ENCODE measurements at regions not wholly inside any gene's neighbourhood (a gene's known extent, or its start where the extent isn't known, plus 50 kb on each side); places are given as distances from the start of the nearest gene placed in this dataset.

DNA sequence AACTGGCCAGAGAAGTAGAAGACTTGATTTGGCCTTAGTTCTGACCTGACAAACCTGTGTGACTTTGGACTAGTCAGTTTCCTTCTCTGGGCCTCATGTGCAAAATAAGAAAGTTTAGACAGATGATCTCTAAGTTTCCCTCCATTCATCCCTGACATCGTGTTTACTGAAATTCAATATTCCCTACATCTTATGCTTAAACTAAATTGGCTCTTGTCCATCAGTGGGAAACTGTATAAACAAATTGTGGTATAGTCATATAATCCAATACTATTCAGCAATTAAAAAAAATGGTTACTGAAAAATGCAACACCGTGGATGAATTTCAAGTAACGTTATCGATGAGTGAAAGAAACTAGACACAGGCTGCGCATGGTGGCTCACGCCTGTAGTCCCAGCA, 64.4 kb upstream of the HRH1 start:
- Mint-ChIP-seq H3K36me3 (no peaks in the 10 kb centered on the region), H3K9me3 (no peaks in the 10 kb centered on the region), H3K4me1 (ENCODE audit: low read depth in 2 of 2) (no peaks in the 10 kb centered on the region), H3K27ac (no peak overlapping the region), H3K4me3 (no peak overlapping the region), H3K27me3 (peaks cover 2 to 15% of the 10 kb centered on the region in 2 donors)
- DNase-seq (ENCODE audit: low spot score) (no peak), ATAC-seq (no peak)

- H3K27ac Mint-ChIP-seq, result no peak overlapping the region
- no peak for ATAC-seq
- H3K9me3 Mint-ChIP-seq, result no peaks in the 10 kb centered on the region
- H3K4me1 Mint-ChIP-seq (ENCODE audit: low read depth in 2 of 2), result no peaks in the 10 kb centered on the region
- H3K4me3 Mint-ChIP-seq, result no peak overlapping the region
- no peak for DNase-seq (ENCODE audit: low spot score)
- H3K36me3 Mint-ChIP-seq, result no peaks in the 10 kb centered on the region
- peaks cover 2 to 9% of the 10 kb centered on the region in 2 donors for H3K27me3 Mint-ChIP-seq
Measured at GRCh38 chr3:11090551-11090950, 63.7 kb upstream of the HRH1 start.

GRCh38 chr3:11091088-11091590, 63.2 kb upstream of the HRH1 start:
- Mint-ChIP-seq H3K27ac (no peak overlapping the region), H3K4me1 (ENCODE audit: low read depth in 2 of 2) (peaks cover 0 to under 1% of the 10 kb centered on the region in 2 donors), H3K9me3 (no peaks in the 10 kb centered on the region), H3K27me3 (peaks cover 2 to 4% of the 10 kb centered on the region in 2 donors), H3K4me3 (no peak overlapping the region), H3K36me3 (no peaks in the 10 kb centered on the region)
- ATAC-seq, result no peak
- no peak for DNase-seq (ENCODE audit: low spot score)

DNA sequence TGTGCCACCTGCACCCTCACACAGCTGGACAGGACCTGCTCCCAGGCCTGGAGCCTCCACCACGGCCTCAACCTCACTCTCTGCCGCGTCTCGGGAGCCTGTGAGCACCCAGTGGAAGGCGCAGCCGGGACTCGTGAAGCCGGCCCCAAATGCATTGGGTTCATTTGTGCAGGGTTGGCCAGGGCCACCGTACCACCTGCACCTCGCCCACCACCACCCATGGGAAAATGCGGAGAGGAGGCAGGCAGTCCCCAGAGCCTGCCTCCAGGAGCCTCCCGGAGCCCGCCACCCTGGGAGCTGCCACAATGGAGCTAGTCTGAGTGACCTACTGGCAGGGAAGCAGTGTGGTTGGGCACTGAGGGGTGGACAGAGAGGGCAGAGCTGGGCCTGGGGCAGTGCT, 62.5 kb upstream of the HRH1 start:
- Mint-ChIP-seq H3K4me1 (ENCODE audit: low read depth in 2 of 2) (peaks cover 6% of the 10 kb centered on the region in 2 donors), H3K27me3 (peaks cover 0 to 2% of the 10 kb centered on the region in 2 donors), H3K36me3 (no peaks in the 10 kb centered on the region), H3K27ac (no peak overlapping the region), H3K9me3 (no peaks in the 10 kb centered on the region), H3K4me3 (no peak overlapping the region)
- ATAC-seq (peak; percentile 4), DNase-seq (ENCODE audit: low spot score) (no peak)

DNA sequence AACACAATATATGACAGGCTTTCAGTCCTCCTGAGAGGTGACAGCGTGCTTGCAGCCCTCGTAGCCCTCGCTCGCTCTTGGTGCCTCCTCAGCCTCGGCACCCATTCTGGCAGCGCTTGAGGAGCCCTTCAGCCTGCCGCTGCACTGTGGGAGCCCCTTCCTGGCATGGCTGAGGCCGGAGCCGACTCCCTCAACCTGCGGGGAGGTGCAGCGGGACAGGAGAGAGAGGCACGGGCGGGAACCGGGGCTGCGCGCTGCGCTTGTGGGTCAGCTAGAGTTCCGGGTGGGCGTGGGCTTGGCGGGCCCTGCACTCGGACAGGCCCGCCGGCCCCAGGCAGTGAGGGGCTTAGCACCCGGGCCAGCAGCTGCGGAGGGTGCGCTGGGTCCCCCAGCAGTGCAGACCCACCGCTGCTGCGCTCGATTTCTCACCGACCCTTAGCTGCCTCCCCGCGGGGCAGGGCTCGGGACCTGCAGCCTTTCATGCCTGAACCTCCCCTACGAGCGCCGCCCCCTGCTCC, 60.4 kb upstream of the HRH1 start:
- Mint-ChIP-seq H3K27ac (no peak overlapping the region), H3K9me3 (no peaks in the 10 kb centered on the region), H3K4me3 (no peak overlapping the region), H3K36me3 (no peaks in the 10 kb centered on the region), H3K27me3 (peaks cover 4 to 8% of the 10 kb centered on the region in 2 donors), H3K4me1 (ENCODE audit: low read depth in 2 of 2) (peaks cover 6% of the 10 kb centered on the region in 2 donors)
- no peak for DNase-seq (ENCODE audit: low spot score)
- no peak for ATAC-seq

DNA sequence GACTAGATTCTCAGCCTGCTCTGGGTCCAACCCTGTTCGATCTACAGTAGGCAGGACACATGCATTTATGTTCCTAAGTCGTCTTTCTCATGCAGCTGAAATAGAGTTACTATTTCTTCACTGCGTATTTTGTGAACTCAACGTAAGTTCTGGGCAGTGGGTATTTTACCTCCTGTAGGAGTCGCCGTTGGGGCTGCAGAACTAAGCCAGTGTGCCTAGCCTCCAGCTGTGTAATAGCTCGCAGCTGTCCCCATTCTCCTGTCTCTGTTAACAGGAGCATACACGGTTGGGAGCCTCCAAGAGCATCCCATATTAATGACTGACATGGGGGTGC, 58.4 kb upstream of the HRH1 start:
- Mint-ChIP-seq H3K4me1 (ENCODE audit: low read depth in 2 of 2) (peaks cover 6% of the 10 kb centered on the region in 2 donors), H3K36me3 (no peaks in the 10 kb centered on the region), H3K27ac (no peak overlapping the region), H3K27me3 (peaks cover 5 to 11% of the 10 kb centered on the region in 2 donors), H3K9me3 (no peaks in the 10 kb centered on the region), H3K4me3 (no peak overlapping the region)
- ATAC-seq (no peak), DNase-seq (ENCODE audit: low spot score) (no peak)

GRCh38 chr3:11096266-11097139, 57.8 kb upstream of the HRH1 start:
- peak overlapping the region; percentile 39 for H3K4me3 Mint-ChIP-seq
- no peaks in the 10 kb centered on the region for H3K9me3 Mint-ChIP-seq
- peak; percentile 82 to 86 for ATAC-seq
- no peak overlapping the region for H3K27ac Mint-ChIP-seq
- peaks cover 6% of the 10 kb centered on the region in 2 donors for H3K4me1 Mint-ChIP-seq (ENCODE audit: low read depth in 2 of 2)
- no peaks in the 10 kb centered on the region for H3K36me3 Mint-ChIP-seq
- peaks cover 7 to 11% of the 10 kb centered on the region in 2 donors for H3K27me3 Mint-ChIP-seq
- DNase-seq (ENCODE audit: low spot score), result peak; percentile 70

- ATAC-seq (no peak), DNase-seq (ENCODE audit: low spot score) (no peak)
- Mint-ChIP-seq H3K36me3 (peaks cover 9% of the 10 kb centered on the region), H3K4me1 (ENCODE audit: low read depth in 2 of 2) (peaks cover 6% of the 10 kb centered on the region in 2 donors), H3K9me3 (peaks cover 7% of the 10 kb centered on the region), H3K4me3 (no peak overlapping the region), H3K27me3 (peaks cover 18% of the 10 kb centered on the region in 2 donors), H3K27ac (no peak overlapping the region)
Measured at GRCh38 chr3:11099306-11099705, 55.0 kb upstream of the HRH1 start.
